ENCODE measurements at regions not wholly inside any gene's neighbourhood (a gene's known extent, or its start where the extent isn't known, plus 50 kb on each side); places are given as distances from the start of the nearest gene placed in this dataset.

DNA sequence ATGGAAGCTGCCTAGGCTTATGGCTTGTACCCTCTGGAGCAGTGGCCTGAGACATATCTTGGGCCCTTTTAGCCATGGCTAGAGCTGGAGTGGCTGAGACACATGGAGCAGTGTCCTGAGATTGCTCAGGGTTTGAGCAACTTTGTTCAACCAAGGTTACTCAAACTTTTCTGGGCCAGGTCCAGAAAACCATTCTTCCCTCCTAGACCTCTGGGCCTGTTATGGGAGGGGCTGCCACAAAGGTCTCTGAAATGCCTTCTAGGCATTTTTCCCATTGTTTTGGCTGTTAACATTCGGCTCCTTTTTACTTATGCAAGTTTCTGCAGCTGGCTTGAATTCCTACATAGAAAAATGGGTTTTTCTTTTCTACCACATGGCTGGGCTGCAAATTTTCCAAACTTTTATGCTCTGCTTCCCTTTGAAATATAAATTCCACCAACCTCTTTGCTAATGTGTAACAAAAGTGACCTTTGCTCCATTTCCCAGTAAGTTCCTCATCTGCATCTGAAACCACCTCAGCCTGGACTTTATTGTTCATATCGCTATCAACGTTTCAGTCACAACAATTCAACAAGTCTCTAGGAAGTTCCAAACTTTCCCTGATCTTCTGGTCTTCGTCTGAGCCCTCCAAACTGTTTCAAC is 84.9 kb upstream of the MAP4K3 start:
- peak in 1 of 2 donors; percentile 15 for TF ChIP-seq JUND (IDR thresholded peaks at IDR 0.05)
- TF ChIP-seq, protein P1, sequence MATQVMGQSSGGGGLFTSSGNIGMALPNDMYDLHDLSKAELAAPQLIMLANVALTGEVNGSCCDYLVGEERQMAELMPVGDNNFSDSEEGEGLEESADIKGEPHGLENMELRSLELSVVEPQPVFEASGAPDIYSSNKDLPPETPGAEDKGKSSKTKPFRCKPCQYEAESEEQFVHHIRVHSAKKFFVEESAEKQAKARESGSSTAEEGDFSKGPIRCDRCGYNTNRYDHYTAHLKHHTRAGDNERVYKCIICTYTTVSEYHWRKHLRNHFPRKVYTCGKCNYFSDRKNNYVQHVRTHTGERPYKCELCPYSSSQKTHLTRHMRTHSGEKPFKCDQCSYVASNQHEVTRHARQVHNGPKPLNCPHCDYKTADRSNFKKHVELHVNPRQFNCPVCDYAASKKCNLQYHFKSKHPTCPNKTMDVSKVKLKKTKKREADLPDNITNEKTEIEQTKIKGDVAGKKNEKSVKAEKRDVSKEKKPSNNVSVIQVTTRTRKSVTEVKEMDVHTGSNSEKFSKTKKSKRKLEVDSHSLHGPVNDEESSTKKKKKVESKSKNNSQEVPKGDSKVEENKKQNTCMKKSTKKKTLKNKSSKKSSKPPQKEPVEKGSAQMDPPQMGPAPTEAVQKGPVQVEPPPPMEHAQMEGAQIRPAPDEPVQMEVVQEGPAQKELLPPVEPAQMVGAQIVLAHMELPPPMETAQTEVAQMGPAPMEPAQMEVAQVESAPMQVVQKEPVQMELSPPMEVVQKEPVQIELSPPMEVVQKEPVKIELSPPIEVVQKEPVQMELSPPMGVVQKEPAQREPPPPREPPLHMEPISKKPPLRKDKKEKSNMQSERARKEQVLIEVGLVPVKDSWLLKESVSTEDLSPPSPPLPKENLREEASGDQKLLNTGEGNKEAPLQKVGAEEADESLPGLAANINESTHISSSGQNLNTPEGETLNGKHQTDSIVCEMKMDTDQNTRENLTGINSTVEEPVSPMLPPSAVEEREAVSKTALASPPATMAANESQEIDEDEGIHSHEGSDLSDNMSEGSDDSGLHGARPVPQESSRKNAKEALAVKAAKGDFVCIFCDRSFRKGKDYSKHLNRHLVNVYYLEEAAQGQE (IDR thresholded peaks at IDR 0.05): no peak
- TF ChIP-seq HNF4A (conservative IDR thresholded peaks at IDR 0.05): peak; percentile 57 to 72
- peak; percentile 30 to 71 for TF ChIP-seq RXRA (IDR thresholded peaks at IDR 0.05)
- TF ChIP-seq GABPA (IDR thresholded peaks at IDR 0.05 in 1 of 2, conservative IDR thresholded peaks at IDR 0.05 in 1 of 2): no peak
- peak in 1 of 2 donors; percentile 5 for TF ChIP-seq RAD21 (IDR thresholded peaks at IDR 0.05)
- TF ChIP-seq, protein P2, sequence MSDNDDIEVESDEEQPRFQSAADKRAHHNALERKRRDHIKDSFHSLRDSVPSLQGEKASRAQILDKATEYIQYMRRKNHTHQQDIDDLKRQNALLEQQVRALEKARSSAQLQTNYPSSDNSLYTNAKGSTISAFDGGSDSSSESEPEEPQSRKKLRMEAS (IDR thresholded peaks at IDR 0.05): peak; percentile 21
- TF ChIP-seq, protein P3, sequence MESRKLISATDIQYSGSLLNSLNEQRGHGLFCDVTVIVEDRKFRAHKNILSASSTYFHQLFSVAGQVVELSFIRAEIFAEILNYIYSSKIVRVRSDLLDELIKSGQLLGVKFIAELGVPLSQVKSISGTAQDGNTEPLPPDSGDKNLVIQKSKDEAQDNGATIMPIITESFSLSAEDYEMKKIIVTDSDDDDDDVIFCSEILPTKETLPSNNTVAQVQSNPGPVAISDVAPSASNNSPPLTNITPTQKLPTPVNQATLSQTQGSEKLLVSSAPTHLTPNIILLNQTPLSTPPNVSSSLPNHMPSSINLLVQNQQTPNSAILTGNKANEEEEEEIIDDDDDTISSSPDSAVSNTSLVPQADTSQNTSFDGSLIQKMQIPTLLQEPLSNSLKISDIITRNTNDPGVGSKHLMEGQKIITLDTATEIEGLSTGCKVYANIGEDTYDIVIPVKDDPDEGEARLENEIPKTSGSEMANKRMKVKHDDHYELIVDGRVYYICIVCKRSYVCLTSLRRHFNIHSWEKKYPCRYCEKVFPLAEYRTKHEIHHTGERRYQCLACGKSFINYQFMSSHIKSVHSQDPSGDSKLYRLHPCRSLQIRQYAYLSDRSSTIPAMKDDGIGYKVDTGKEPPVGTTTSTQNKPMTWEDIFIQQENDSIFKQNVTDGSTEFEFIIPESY (IDR thresholded peaks at IDR 0.05): no peak
- TF ChIP-seq, protein P4, sequence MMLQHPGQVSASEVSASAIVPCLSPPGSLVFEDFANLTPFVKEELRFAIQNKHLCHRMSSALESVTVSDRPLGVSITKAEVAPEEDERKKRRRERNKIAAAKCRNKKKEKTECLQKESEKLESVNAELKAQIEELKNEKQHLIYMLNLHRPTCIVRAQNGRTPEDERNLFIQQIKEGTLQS (IDR thresholded peaks at IDR 0.05): no peak
- no peak for TF ChIP-seq NR2F2 (IDR thresholded peaks at IDR 0.05)
- peak; percentile 68 for TF ChIP-seq SP1 (IDR thresholded peaks at IDR 0.05)
- TF ChIP-seq EGR1 (IDR thresholded peaks at IDR 0.05; ENCODE audit: low read depth in 2 of 2): no peak
- TF ChIP-seq FOXA1 (IDR thresholded peaks at IDR 0.05): no peak
- TF ChIP-seq TAF1 (conservative IDR thresholded peaks at IDR 0.05): no peak
- no peak for TF ChIP-seq HNF4G (IDR thresholded peaks at IDR 0.05)
- TF ChIP-seq YY1 (IDR thresholded peaks at IDR 0.05): peak; percentile 36
- TF ChIP-seq, protein P5, sequence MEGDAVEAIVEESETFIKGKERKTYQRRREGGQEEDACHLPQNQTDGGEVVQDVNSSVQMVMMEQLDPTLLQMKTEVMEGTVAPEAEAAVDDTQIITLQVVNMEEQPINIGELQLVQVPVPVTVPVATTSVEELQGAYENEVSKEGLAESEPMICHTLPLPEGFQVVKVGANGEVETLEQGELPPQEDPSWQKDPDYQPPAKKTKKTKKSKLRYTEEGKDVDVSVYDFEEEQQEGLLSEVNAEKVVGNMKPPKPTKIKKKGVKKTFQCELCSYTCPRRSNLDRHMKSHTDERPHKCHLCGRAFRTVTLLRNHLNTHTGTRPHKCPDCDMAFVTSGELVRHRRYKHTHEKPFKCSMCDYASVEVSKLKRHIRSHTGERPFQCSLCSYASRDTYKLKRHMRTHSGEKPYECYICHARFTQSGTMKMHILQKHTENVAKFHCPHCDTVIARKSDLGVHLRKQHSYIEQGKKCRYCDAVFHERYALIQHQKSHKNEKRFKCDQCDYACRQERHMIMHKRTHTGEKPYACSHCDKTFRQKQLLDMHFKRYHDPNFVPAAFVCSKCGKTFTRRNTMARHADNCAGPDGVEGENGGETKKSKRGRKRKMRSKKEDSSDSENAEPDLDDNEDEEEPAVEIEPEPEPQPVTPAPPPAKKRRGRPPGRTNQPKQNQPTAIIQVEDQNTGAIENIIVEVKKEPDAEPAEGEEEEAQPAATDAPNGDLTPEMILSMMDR (IDR thresholded peaks at IDR 0.05; ENCODE audit: low read depth, low read length, missing input control): no peak
- DNase-seq (ENCODE audit: low spot score): no peak
- Histone ChIP-seq H3K27me3 (ENCODE audit: control insufficient read depth in 4 of 4, insufficient read depth in 4 of 4, low read length in 3 of 4) (no peaks in the 10 kb centered on the region), H3K4me3 (ENCODE audit: low read depth in 1 of 3, low read length in 3 of 3) (peak overlapping the region in 1 of 3 donors; percentile 12), H3K27ac (ENCODE audit: low read depth in 1 of 2, low read length in 2 of 2) (no peak overlapping the region), H3K4me1 (ENCODE audit: control insufficient read depth in 4 of 4, insufficient read depth in 4 of 4, low read length in 3 of 4) (peaks cover 5 to 28% (median 13%) of the 10 kb centered on the region in 4 donors), H3K9ac (ENCODE audit: low read depth in 1 of 2, low read length in 2 of 2) (no peak overlapping the region), H3K36me3 (ENCODE audit: control insufficient read depth in 4 of 4, insufficient read depth in 3 of 4, low read depth in 1 of 4, low read length in 3 of 4) (peaks cover 0 to 2% (median 0%) of the 10 kb centered on the region in 4 donors), H3K9me3 (ENCODE audit: control insufficient read depth in 4 of 4, low read length in 3 of 4) (peaks cover 0 to 5% (median 4%) of the 10 kb centered on the region in 4 donors)
- WGBS: 28% methylated on average over 4 of the region's 4 CpGs
